ENCODE measurements at regions not wholly inside any gene's neighbourhood (a gene's known extent, or its start where the extent isn't known, plus 50 kb on each side); places are given as distances from the start of the nearest gene placed in this dataset.

DNA sequence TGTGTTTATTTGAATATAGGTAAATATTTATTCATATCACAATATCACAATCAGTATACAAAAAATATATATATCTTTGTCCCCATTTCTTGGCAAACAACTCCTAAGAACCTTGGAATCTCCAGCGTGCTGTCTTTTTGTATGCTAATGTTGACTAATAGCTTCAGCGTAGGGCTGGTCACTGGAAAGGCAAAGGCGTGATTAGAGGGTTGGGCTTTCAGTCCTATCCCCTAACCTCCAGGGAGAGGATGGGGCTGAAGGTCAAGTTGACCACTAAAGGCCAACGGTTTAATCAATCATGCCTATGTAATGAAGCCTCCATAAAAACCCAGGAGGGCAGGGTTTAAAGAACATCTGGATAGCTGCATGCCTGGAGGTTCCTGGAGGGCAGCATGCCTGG lies 79.6 kb upstream of the BNC2 start:
- TF ChIP-seq, protein P1, sequence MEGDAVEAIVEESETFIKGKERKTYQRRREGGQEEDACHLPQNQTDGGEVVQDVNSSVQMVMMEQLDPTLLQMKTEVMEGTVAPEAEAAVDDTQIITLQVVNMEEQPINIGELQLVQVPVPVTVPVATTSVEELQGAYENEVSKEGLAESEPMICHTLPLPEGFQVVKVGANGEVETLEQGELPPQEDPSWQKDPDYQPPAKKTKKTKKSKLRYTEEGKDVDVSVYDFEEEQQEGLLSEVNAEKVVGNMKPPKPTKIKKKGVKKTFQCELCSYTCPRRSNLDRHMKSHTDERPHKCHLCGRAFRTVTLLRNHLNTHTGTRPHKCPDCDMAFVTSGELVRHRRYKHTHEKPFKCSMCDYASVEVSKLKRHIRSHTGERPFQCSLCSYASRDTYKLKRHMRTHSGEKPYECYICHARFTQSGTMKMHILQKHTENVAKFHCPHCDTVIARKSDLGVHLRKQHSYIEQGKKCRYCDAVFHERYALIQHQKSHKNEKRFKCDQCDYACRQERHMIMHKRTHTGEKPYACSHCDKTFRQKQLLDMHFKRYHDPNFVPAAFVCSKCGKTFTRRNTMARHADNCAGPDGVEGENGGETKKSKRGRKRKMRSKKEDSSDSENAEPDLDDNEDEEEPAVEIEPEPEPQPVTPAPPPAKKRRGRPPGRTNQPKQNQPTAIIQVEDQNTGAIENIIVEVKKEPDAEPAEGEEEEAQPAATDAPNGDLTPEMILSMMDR (IDR thresholded peaks at IDR 0.05; ENCODE audit: control insufficient read depth, insufficient read depth, low read depth, low read length, missing control alignments) = no peak
- H3K4me3 ChIP-seq (ENCODE audit: control insufficient read depth, low read depth, low read length) = no peak overlapping the region
- no peak for DNase-seq (ENCODE audit: low read depth)

DNA sequence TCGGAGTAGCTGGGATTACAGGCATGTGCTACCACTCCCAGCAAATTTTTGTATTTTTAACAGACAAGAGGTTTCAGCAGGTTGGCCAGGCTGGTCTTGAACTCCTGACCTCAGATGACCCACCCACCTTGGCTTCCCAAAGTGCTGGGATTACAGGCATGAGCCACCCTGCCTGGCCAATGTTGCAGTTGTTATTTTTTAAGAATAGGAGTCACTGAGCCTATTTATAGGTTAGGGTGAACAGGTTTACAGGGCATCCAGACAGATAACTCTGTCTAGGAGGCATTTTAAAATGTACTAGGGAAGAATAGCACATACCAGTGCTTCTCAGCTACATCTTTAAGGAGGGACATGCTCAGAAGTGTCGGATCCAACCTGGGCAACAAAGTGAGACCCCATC lies 60.1 kb upstream of the BNC2 start:
- TF ChIP-seq, protein P1 (IDR thresholded peaks at IDR 0.05; ENCODE audit: control insufficient read depth, insufficient read depth, low read depth, low read length, missing control alignments) = no peak
- no peak for DNase-seq (ENCODE audit: low read depth)
- H3K4me3 ChIP-seq (ENCODE audit: control insufficient read depth, low read depth, low read length) = no peak overlapping the region

DNA sequence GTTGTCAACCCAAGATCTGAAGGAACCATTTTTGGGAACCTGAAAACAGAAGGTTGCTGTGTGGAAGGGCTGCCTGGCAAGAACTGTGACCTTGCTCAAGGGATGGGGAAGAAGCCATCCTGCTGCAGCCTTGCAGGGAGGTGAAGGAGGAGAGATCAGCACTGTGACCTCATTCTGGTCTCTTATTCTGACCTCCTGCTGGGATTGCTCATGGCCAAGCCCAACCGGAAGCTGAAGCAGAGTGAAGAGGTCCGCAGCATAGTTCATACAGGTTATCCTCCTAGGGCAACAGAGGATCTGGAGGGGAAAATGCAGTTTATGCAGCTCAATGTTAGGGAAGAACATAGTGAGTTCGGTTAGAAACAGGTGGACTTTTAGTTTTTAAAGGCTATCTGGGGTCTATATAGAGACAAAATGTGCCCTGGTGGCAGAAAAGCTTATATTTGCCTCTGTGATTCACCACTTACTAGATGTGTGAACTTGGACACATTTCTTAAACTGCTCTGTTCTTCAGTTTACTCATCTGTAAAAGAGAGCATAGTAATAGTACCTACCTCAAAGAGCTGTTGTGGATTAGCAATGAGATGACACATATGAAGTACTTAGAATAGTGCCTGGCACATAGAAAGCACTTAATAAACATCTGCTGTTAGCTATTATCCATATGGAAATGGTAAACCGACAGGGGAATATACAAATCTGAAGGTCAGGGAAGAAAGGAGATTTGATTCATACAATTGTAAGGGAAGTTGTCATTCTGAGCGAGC lies 57.9 kb upstream of the BNC2 start:
- H3K4me3 ChIP-seq (ENCODE audit: control insufficient read depth, low read depth, low read length) = no peak overlapping the region
- TF ChIP-seq, protein P1 (IDR thresholded peaks at IDR 0.05; ENCODE audit: control insufficient read depth, insufficient read depth, low read depth, low read length, missing control alignments) = no peak
- DNase-seq (ENCODE audit: low read depth) = no peak

DNA sequence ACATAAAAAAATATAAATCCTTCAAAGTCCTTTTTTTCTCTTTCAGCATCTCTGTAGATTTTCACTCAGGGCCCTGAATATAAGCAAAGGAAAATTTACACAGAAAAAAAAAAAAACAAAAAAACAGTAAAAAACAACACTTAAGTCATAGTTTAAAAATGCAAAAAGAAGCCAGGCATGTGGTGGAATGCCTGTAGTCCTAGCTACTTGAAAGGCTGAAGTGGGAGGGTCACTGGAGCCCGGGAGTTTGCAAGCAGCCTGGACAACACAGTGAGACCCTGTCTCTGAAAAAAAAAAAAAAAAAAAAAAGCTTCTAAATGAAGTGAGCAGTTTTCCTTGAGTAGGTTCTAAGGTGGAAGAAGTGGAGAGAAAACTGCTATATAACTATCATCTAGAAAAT lies 55.0 kb upstream of the BNC2 start:
- TF ChIP-seq, protein P1 (IDR thresholded peaks at IDR 0.05; ENCODE audit: control insufficient read depth, insufficient read depth, low read depth, low read length, missing control alignments) = no peak
- DNase-seq (ENCODE audit: low read depth) = no peak
- H3K4me3 ChIP-seq (ENCODE audit: control insufficient read depth, low read depth, low read length) = no peak overlapping the region

DNA sequence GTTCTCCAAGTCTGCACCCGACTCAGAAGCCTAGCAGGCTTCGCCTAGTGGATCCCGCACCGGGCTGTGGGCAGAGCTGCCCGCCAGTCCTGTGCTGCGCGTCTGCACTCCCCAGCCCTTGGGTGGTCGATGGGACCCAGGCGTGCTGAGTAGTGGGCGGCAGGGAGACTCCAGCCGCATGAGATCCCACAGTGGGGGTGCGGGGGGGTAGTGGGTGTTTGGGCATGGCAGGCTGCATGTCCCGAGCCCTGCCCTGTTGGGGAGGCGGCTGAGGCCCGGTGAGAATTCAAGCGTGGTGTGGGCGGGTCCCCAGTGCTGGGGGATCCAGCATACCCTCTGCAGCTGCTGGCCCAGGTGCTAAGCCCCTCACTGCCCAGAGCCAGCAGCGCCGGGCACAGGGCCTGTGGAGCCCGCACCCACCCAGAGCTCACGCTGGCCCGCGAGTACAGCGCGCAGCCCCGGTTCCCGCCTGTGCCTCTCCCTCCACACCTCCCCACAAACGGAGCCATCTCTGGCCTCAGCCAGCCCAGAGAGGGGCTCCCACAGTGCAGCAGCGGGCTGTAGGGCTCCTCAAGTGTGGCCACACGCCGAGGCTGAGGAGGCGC lies 53.9 kb upstream of the BNC2 start:
- H3K4me3 ChIP-seq (ENCODE audit: control insufficient read depth, low read depth, low read length) = no peak overlapping the region
- TF ChIP-seq, protein P1 (IDR thresholded peaks at IDR 0.05; ENCODE audit: control insufficient read depth, insufficient read depth, low read depth, low read length, missing control alignments) = no peak
- no peak for DNase-seq (ENCODE audit: low read depth)

DNA sequence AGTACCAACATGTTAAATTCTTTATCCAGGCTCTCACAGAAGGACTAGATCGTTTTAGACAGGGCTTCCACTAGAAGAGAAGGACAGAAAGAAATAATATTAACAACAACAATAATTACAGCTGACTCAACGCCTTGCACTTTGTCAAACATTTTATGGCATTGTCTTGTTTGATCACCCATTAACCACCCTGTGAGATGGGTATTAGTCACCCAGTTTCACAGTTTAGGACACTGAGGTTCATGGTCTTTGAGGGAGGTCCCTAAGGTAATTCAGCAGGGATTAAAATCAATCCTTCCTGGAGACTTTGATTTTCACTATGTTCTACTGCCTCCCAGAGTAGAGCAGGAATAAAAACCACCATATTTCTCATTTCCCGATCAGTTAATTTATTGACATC lies 51.4 kb upstream of the BNC2 start:
- no peak for DNase-seq (ENCODE audit: low read depth)
- H3K4me3 ChIP-seq (ENCODE audit: control insufficient read depth, low read depth, low read length) = no peak overlapping the region
- TF ChIP-seq, protein P1 (IDR thresholded peaks at IDR 0.05; ENCODE audit: control insufficient read depth, insufficient read depth, low read depth, low read length, missing control alignments) = no peak
